ENCODE measurements at regions not wholly inside any gene's neighbourhood (a gene's known extent, or its start where the extent isn't known, plus 50 kb on each side); places are given as distances from the start of the nearest gene placed in this dataset.

GRCh38 chr13:89034015-89034414, 1362.8 kb downstream of the SLITRK5 start (continued):
- TF ChIP-seq ZBTB33 (IDR thresholded peaks at IDR 0.05; ENCODE audit: extremely low read depth, insufficient replicate concordance, low read length) = no peak
- no peak for TF ChIP-seq MAX (IDR thresholded peaks at IDR 0.05)

- H3K36me3 ChIP-seq (ENCODE audit: control insufficient read depth in 1 of 2, insufficient read depth in 2 of 2, low read length in 2 of 2) = no peaks in the 10 kb centered on the region
- RAD21 ChIA-PET (ENCODE audit: low non-redundant PET in 1 of 2, low total read pairs in 2 of 2, uncharacterized antibody in 2 of 2, unreplicated experiment in 2 of 2) = no interaction called here
- POLR2A ChIA-PET = no interaction called here
- H3K4me1 ChIP-seq (ENCODE audit: control insufficient read depth in 1 of 2, insufficient read depth in 2 of 2, low read length in 2 of 2) = no peaks in the 10 kb centered on the region
- BruUV-seq (replicated peaks) = no TSS peak
- H3K9ac ChIP-seq (ENCODE audit: low read length) = no peak overlapping the region
- DNase-seq (ENCODE audit: low read depth, low spot score) (no peak), ATAC-seq (no peak)
- H4K20me1 ChIP-seq (ENCODE audit: insufficient read depth) = no peaks in the 10 kb centered on the region
- no peaks in the 10 kb centered on the region for H3K9me2 ChIP-seq (ENCODE audit: insufficient read depth)
- no peaks in the 10 kb centered on the region for H3K27me3 ChIP-seq (ENCODE audit: insufficient read depth, low read length)
- H2AFZ ChIP-seq (ENCODE audit: low read depth, low read length, poor library complexity, severe bottlenecking) = no peak overlapping the region
- intact Hi-C loops (cut with micrococcal nuclease) = no loop called here
- H3K4me3 ChIP-seq (replicated peaks in 1 of 2; ENCODE audit: low read depth in 1 of 2, low read length in 2 of 2) = no peak overlapping the region
- CTCF ChIA-PET = no interaction called here
- H3K9me3 ChIP-seq (ENCODE audit: control insufficient read depth in 1 of 2, insufficient read depth in 1 of 2, low read depth in 1 of 2, low read length in 2 of 2) = peaks cover 0 to 7% of the 10 kb centered on the region in 2 experiments; a peak in 1 of 4 replicates
- no peak overlapping the region for H3K27ac ChIP-seq (ENCODE audit: low read depth, low read length)
- no peak overlapping the region for H3K4me2 ChIP-seq (ENCODE audit: low read length)
- H3K79me2 ChIP-seq (ENCODE audit: insufficient read depth, low read length) = no peaks in the 10 kb centered on the region
- TF ChIP-seq ZFX (IDR thresholded peaks at IDR 0.05) = no peak
- no peak for TF ChIP-seq EGR1 (IDR thresholded peaks at IDR 0.05; ENCODE audit: low read depth)
- no peak for TF ChIP-seq FOSL1 (IDR thresholded peaks at IDR 0.05; ENCODE audit: low read depth)
- no peak for TF ChIP-seq REST (IDR thresholded peaks at IDR 0.05; ENCODE audit: low read depth)
- TF ChIP-seq JUND (IDR thresholded peaks at IDR 0.05) = no peak
- no peak for TF ChIP-seq EZH2 (IDR thresholded peaks at IDR 0.05)
- no peak for TF ChIP-seq SP1 (IDR thresholded peaks at IDR 0.05; ENCODE audit: low read depth)
- no peak for TF ChIP-seq CTCF (IDR thresholded peaks at IDR 0.05 in 2 of 3, conservative IDR thresholded peaks at IDR 0.05 in 1 of 3; ENCODE audit: borderline replicate concordance in 1 of 3, insufficient read depth in 1 of 3, low read depth in 2 of 3, low read length in 2 of 3)
- TF ChIP-seq YY1 (IDR thresholded peaks at IDR 0.05; ENCODE audit: extremely low read depth, insufficient replicate concordance, low read depth, low read length) = no peak
- no peak for TF ChIP-seq TCF7L2 (IDR thresholded peaks at IDR 0.05; ENCODE audit: borderline replicate concordance, extremely low read depth, insufficient read depth, insufficient read length)
- TF ChIP-seq ZBTB33 (IDR thresholded peaks at IDR 0.05; ENCODE audit: extremely low read depth, insufficient replicate concordance, low read length) = no peak
- no peak for TF ChIP-seq CEBPB (IDR thresholded peaks at IDR 0.05; ENCODE audit: low read depth)
- TF ChIP-seq EZH2phosphoT487 (IDR thresholded peaks at IDR 0.05; ENCODE audit: borderline replicate concordance) = no peak
- TF ChIP-seq POLR2A (IDR thresholded peaks at IDR 0.05; ENCODE audit: borderline replicate concordance, extremely low read depth, insufficient read depth, insufficient read length) = no peak
- no peak for TF ChIP-seq ATF3 (IDR thresholded peaks at IDR 0.05)
These were observed 1381.5 kb downstream of the SLITRK5 start for GRCh38 chr13:89052699-89053098.

Data from HCT116 (cell line).